ENCODE measurements at regions not wholly inside any gene's neighbourhood (a gene's known extent, or its start where the extent isn't known, plus 50 kb on each side); places are given as distances from the start of the nearest gene placed in this dataset.

DNA sequence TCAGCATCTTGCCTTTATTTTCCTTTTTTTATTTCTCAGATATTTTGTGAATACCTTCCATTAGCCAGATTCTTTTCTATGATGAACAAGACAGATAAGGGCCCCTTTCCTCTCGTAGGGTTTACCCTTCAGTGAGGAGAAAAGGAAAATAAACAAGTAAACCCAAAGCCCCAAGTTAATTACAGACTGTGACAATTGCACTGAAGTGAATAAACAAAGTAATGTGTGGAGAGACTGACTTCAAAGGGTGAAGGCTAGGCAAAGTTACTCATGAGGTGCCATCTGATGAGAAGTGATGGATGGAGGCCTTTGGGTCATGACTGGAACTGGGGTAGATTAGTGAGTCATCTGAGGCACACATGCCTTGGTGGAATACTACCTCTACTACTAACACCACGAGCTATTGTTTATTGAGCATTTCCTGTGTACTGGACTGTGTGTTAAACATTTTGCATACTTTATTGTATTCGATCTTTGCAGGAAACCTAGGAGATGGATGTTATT is 143.4 kb upstream of the PRICKLE1 start:
- intact Hi-C loops (cut with DNase I), result no loop called here
- H3K4me3 ChIP-seq, result no peak overlapping the region
- no peak for DNase-seq (ENCODE audit: low spot score)
- H3K36me3 ChIP-seq, result no peaks in the 10 kb centered on the region
- H3K27me3 ChIP-seq (replicated peaks; ENCODE audit: insufficient read depth), result no peaks in the 10 kb centered on the region
- no peaks in the 10 kb centered on the region for H3K9me3 ChIP-seq
- no peak overlapping the region for H3K27ac ChIP-seq
- TF ChIP-seq POLR2AphosphoS5 (IDR thresholded peaks at IDR 0.05), result no peak
- TF ChIP-seq, protein P1, sequence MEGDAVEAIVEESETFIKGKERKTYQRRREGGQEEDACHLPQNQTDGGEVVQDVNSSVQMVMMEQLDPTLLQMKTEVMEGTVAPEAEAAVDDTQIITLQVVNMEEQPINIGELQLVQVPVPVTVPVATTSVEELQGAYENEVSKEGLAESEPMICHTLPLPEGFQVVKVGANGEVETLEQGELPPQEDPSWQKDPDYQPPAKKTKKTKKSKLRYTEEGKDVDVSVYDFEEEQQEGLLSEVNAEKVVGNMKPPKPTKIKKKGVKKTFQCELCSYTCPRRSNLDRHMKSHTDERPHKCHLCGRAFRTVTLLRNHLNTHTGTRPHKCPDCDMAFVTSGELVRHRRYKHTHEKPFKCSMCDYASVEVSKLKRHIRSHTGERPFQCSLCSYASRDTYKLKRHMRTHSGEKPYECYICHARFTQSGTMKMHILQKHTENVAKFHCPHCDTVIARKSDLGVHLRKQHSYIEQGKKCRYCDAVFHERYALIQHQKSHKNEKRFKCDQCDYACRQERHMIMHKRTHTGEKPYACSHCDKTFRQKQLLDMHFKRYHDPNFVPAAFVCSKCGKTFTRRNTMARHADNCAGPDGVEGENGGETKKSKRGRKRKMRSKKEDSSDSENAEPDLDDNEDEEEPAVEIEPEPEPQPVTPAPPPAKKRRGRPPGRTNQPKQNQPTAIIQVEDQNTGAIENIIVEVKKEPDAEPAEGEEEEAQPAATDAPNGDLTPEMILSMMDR (IDR thresholded peaks at IDR 0.05), result no peak
- TF ChIP-seq POLR2A (IDR thresholded peaks at IDR 0.05), result no peak
- H3K4me1 ChIP-seq (replicated peaks), result no peaks in the 10 kb centered on the region
- WGBS, result 68% methylated on average over 3 of the region's 3 CpGs

DNA sequence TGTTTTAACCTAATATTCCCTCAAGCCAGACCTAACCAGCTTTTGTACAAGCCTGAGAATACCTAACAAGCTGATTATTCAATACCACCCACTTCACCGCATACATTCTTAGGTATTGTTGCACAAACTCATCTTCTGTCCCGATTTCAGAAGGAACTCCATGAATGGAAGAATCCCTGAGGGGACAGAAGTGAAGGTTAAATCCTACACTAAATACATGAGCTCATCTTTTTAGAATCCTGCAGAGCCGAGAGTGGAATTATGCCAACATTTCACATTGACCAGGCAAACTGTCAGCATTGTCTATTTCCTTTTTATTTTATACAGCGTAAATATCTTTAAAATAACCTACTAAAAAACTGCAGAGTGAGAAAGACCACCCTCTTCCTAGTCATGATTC is 140.7 kb upstream of the PRICKLE1 start:
- no peak for TF ChIP-seq POLR2A (IDR thresholded peaks at IDR 0.05)
- TF ChIP-seq POLR2AphosphoS5 (IDR thresholded peaks at IDR 0.05), result no peak
- TF ChIP-seq, protein P1 (IDR thresholded peaks at IDR 0.05), result no peak
- Histone ChIP-seq H3K36me3 (no peaks in the 10 kb centered on the region), H3K27ac (no peak overlapping the region), H3K9me3 (no peaks in the 10 kb centered on the region), H3K4me3 (no peak overlapping the region), H3K4me1 (replicated peaks) (no peaks in the 10 kb centered on the region), H3K27me3 (replicated peaks; ENCODE audit: insufficient read depth) (no peaks in the 10 kb centered on the region)
- intact Hi-C loops (cut with DNase I), result no loop called here
- WGBS, result 61% methylated on average over 4 of the region's 4 CpGs
- no peak for DNase-seq (ENCODE audit: low spot score)

DNA sequence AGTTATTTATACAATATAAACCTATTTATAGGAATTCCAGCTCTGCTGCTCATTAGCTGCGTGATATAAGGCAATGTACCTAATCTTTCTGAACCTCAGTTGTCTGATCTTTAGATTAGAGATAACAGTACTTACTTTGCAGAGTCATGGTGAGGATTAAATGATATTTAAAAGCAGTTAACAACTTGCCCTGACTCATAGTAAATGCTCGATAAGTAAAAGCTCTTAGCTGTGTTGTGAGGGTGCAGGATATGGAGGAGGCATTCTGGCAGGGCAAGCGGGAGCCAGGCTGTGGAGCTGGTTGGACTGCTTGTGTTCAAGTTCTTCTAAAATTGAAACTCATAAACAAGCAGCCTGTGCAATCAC is 140.0 kb upstream of the PRICKLE1 start:
- no peak overlapping the region for H3K4me3 ChIP-seq
- H3K36me3 ChIP-seq, result no peaks in the 10 kb centered on the region
- no peak overlapping the region for H3K27ac ChIP-seq
- no peaks in the 10 kb centered on the region for H3K4me1 ChIP-seq (replicated peaks)
- WGBS, result 46% methylated on average over 3 of the region's 3 CpGs
- no peaks in the 10 kb centered on the region for H3K27me3 ChIP-seq (replicated peaks; ENCODE audit: insufficient read depth)
- peak; percentile 18 for TF ChIP-seq POLR2AphosphoS5 (IDR thresholded peaks at IDR 0.05)
- TF ChIP-seq, protein P1 (IDR thresholded peaks at IDR 0.05), result no peak
- peak; percentile 25 for DNase-seq (ENCODE audit: low spot score)
- intact Hi-C loops (cut with DNase I), result no loop called here
- no peaks in the 10 kb centered on the region for H3K9me3 ChIP-seq

DNA sequence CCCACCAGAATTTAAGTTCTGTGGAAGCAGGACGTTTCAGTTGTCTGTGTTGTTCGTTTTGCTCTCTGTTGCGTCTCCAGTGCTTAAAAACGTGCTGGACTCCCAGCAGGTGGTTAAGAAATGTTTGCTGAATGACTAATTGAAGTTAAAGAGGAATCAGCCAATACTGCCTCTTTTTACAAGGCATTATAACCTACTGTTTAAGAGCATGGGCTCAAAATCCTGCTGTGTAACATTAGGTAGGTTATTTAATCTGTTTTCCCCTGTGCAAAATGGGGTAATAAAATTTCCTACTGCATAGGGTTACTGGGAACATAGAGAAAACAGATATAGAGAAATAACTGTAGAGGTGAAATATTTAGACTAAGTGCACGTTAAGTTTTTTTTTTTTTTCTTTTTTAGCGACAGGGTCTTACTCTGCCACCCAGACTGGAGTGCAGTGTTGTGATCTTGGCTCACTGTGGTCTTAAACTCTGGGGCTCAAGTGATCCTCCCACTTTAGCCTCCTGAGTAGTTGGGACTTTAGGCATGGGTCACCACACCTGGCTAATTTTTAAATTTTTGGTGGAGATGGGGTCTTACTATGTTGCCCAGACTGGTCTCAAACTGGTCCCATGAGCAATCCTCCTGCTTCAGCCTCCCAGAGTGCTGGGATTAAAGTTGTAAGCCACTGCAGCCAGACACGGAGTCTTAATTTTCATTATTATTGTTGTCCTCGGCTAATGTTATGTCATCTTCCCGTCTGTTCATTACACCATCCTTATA is 139.4 kb upstream of the PRICKLE1 start:
- Histone ChIP-seq H3K27ac (no peak overlapping the region), H3K36me3 (no peaks in the 10 kb centered on the region), H3K9me3 (no peaks in the 10 kb centered on the region), H3K4me1 (replicated peaks) (no peaks in the 10 kb centered on the region), H3K27me3 (replicated peaks; ENCODE audit: insufficient read depth) (no peaks in the 10 kb centered on the region), H3K4me3 (no peak overlapping the region)
- WGBS, result 58% methylated on average over 9 of the region's 9 CpGs
- intact Hi-C loops (cut with DNase I), result no loop called here
- no peak for TF ChIP-seq POLR2AphosphoS5 (IDR thresholded peaks at IDR 0.05)
- TF ChIP-seq, protein P1 (IDR thresholded peaks at IDR 0.05), result no peak
- TF ChIP-seq POLR2A (IDR thresholded peaks at IDR 0.05), result no peak
- DNase-seq (ENCODE audit: low spot score), result no peak

DNA sequence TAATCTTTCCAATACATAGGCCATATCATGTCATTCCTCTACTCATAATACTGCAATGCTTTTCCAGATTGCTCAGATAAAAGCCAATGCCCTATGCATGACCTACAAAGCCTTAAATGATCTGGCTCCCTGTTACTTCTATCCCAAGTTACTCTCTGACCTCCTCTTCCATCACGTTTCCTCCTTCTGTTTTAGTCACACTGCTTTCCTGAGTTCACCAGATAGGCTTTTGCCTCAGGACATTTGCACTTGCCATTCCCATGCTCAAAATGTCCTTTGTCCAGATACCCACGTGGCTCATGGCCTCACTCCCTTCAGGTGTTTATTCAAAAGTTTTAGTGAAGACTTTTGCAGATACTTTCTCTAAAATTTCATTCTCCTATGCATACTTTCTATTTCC is 138.7 kb upstream of the PRICKLE1 start:
- Histone ChIP-seq H3K9me3 (no peaks in the 10 kb centered on the region), H3K4me3 (no peak overlapping the region), H3K27ac (no peak overlapping the region), H3K36me3 (no peaks in the 10 kb centered on the region), H3K27me3 (replicated peaks; ENCODE audit: insufficient read depth) (no peaks in the 10 kb centered on the region), H3K4me1 (replicated peaks) (no peaks in the 10 kb centered on the region)
- intact Hi-C loops (cut with DNase I), result no loop called here
- no peak for DNase-seq (ENCODE audit: low spot score)
- no peak for TF ChIP-seq POLR2A (IDR thresholded peaks at IDR 0.05)
- no peak for TF ChIP-seq POLR2AphosphoS5 (IDR thresholded peaks at IDR 0.05)
- TF ChIP-seq, protein P1 (IDR thresholded peaks at IDR 0.05), result no peak
- WGBS, result 79% methylated on average over 2 of the region's 2 CpGs

Data from prostate gland (tissue), 2 donors.